Effector memory CD8-positive, alpha-beta T cell (primary cell): ENCODE measurements at regions not wholly inside any gene's neighbourhood (a gene's known extent, or its start where the extent isn't known, plus 50 kb on each side); places are given as distances from the start of the nearest gene placed in this dataset.
"Not testable (repeated sequence)": the region's sequence is repeated elsewhere in the genome, so short reads cannot be mapped to it uniquely, and the experiment has no call there.

ENCODE experiments used
- ATAC-seq: fragments of 150-1000 bp; cut with Tn5 transposase; replicated peaks from 2 replicates; pipeline ENCODE4 v1.10.0; 2021; ENCODE audit warnings: mild to moderate bottlenecking, moderate library complexity
- DNase-seq, 3 experiments: peaks; one replicate each; pipeline ENCODE4 v3.0.0; 2021
- H3K27ac Mint-ChIP-seq, 2 donors: one replicate each; pipeline ENCODE4 v1.8.0; 2022; ENCODE audit warnings: mild to moderate bottlenecking in 2 of 2, mixed read lengths in 2 of 2, moderate library complexity in 2 of 2
- H3K27me3 Mint-ChIP-seq, 2 donors: one replicate each; pipeline ENCODE4 v1.8.0; 2022; ENCODE audit warnings: mixed read lengths in 2 of 2
- H3K36me3 Mint-ChIP-seq: one replicate; pipeline ENCODE4 v1.8.0; 2022; ENCODE audit warnings: mild to moderate bottlenecking, moderate library complexity, mixed read lengths; ENCODE audit not compliant: insufficient read depth
- H3K4me1 Mint-ChIP-seq, 2 donors: one replicate each; pipeline ENCODE4 v1.8.0; 2022; ENCODE audit warnings: low read depth in 2 of 2, mixed read lengths in 2 of 2
- H3K4me3 Mint-ChIP-seq, 2 donors: one replicate each; pipeline ENCODE4 v1.8.0; 2022; ENCODE audit warnings: mild to moderate bottlenecking in 2 of 2, mixed read lengths in 2 of 2, moderate library complexity in 2 of 2
- H3K9me3 Mint-ChIP-seq, 2 donors: one replicate each; pipeline ENCODE4 v1.8.0; 2022; ENCODE audit warnings: mixed read lengths in 2 of 2

GRCh38 chr7:125074141-125074540, 144.5 kb upstream of the POT1 start:
- no peak overlapping the region for H3K4me3 Mint-ChIP-seq
- peaks cover 0 to 16% of the 10 kb centered on the region in 2 donors for H3K9me3 Mint-ChIP-seq
- no peaks in the 10 kb centered on the region for H3K27me3 Mint-ChIP-seq
- no peak overlapping the region for H3K27ac Mint-ChIP-seq
- no peaks in the 10 kb centered on the region for H3K4me1 Mint-ChIP-seq
- no peak for ATAC-seq
- H3K36me3 Mint-ChIP-seq: no peaks in the 10 kb centered on the region
- no peak for DNase-seq

- ATAC-seq: no peak
- DNase-seq: no peak
- no peak overlapping the region for H3K4me3 Mint-ChIP-seq
- H3K27me3 Mint-ChIP-seq: no peaks in the 10 kb centered on the region
- H3K27ac Mint-ChIP-seq: no peak overlapping the region
- H3K36me3 Mint-ChIP-seq: no peaks in the 10 kb centered on the region
- no peaks in the 10 kb centered on the region for H3K4me1 Mint-ChIP-seq
- peaks cover 7% of the 10 kb centered on the region in 2 donors for H3K9me3 Mint-ChIP-seq
These were observed 135.9 kb upstream of the POT1 start for GRCh38 chr7:125065546-125065945.

GRCh38 chr7:125065001-125065400, 135.4 kb upstream of the POT1 start:
- no peak for DNase-seq

GRCh38 chr7:125061776-125062397, 132.3 kb upstream of the POT1 start:
- Mint-ChIP-seq H3K4me3 (no peak overlapping the region), H3K27me3 (no peaks in the 10 kb centered on the region), H3K9me3 (peaks cover 7% of the 10 kb centered on the region in 2 donors), H3K27ac (no peak overlapping the region), H3K4me1 (no peaks in the 10 kb centered on the region), H3K36me3 (no peaks in the 10 kb centered on the region)
- DNase-seq (no peak), ATAC-seq (no peak)

More at GRCh38 chr7:125065001-125065400, 135.4 kb upstream of the POT1 start:
- H3K36me3 Mint-ChIP-seq: no peaks in the 10 kb centered on the region
- no peak for ATAC-seq
- peaks cover 4 to 7% of the 10 kb centered on the region in 2 donors for H3K9me3 Mint-ChIP-seq
- no peak overlapping the region for H3K4me3 Mint-ChIP-seq
- H3K27ac Mint-ChIP-seq: no peak overlapping the region
- no peaks in the 10 kb centered on the region for H3K27me3 Mint-ChIP-seq
- H3K4me1 Mint-ChIP-seq: no peaks in the 10 kb centered on the region

GRCh38 chr7:125061083-125061745, 131.6 kb upstream of the POT1 start:
- not testable (repeated sequence) for H3K4me3 Mint-ChIP-seq, H3K4me1 Mint-ChIP-seq, DNase-seq, H3K9me3 Mint-ChIP-seq, H3K27me3 Mint-ChIP-seq, H3K27ac Mint-ChIP-seq, ATAC-seq, H3K36me3 Mint-ChIP-seq

GRCh38 chr7:125059861-125060456, 130.3 kb upstream of the POT1 start:
- DNase-seq: no peak
- H3K9me3 Mint-ChIP-seq: peaks cover 7 to 10% of the 10 kb centered on the region in 2 donors

GRCh38 chr7:125057963-125058362, 128.3 kb upstream of the POT1 start:
- Mint-ChIP-seq H3K27me3 (no peaks in the 10 kb centered on the region), H3K27ac (no peak overlapping the region), H3K36me3 (no peaks in the 10 kb centered on the region), H3K9me3 (peaks cover 0 to 6% of the 10 kb centered on the region in 2 donors), H3K4me3 (no peak overlapping the region), H3K4me1 (no peaks in the 10 kb centered on the region)
- DNase-seq (no peak), ATAC-seq (no peak)

More at GRCh38 chr7:125059861-125060456, 130.3 kb upstream of the POT1 start:
- Mint-ChIP-seq H3K36me3 (no peaks in the 10 kb centered on the region), H3K4me1 (no peaks in the 10 kb centered on the region), H3K27me3 (no peaks in the 10 kb centered on the region), H3K4me3 (no peak overlapping the region), H3K27ac (no peak overlapping the region)
- ATAC-seq: no peak

GRCh38 chr7:125055376-125055775, 125.8 kb upstream of the POT1 start:
- no peak overlapping the region for H3K4me3 Mint-ChIP-seq
- no peak overlapping the region for H3K27ac Mint-ChIP-seq
- H3K4me1 Mint-ChIP-seq: no peaks in the 10 kb centered on the region
- ATAC-seq (no peak), DNase-seq (no peak)
- H3K27me3 Mint-ChIP-seq: no peaks in the 10 kb centered on the region
- H3K9me3 Mint-ChIP-seq: peaks cover 7 to 9% of the 10 kb centered on the region in 2 donors
- no peaks in the 10 kb centered on the region for H3K36me3 Mint-ChIP-seq

- DNase-seq (no peak), ATAC-seq (no peak)
- Mint-ChIP-seq H3K27ac (no peak overlapping the region), H3K27me3 (no peaks in the 10 kb centered on the region), H3K4me1 (no peaks in the 10 kb centered on the region), H3K9me3 (peaks cover 17 to 24% of the 10 kb centered on the region in 2 donors), H3K4me3 (no peak overlapping the region), H3K36me3 (no peaks in the 10 kb centered on the region)
These were observed 117.1 kb upstream of the POT1 start for GRCh38 chr7:125046767-125047166.

- Mint-ChIP-seq H3K27ac (no peak overlapping the region), H3K9me3 (no peaks in the 10 kb centered on the region), H3K36me3 (no peaks in the 10 kb centered on the region), H3K27me3 (no peaks in the 10 kb centered on the region), H3K4me3 (no peak overlapping the region), H3K4me1 (no peaks in the 10 kb centered on the region)
- DNase-seq (no peak), ATAC-seq (no peak)
These were observed 103.9 kb upstream of the POT1 start for GRCh38 chr7:125033506-125033905.

GRCh38 chr7:125032943-125033342, 103.3 kb upstream of the POT1 start:
- Mint-ChIP-seq H3K27me3 (no peaks in the 10 kb centered on the region), H3K27ac (no peak overlapping the region), H3K4me1 (no peaks in the 10 kb centered on the region), H3K4me3 (no peak overlapping the region), H3K36me3 (no peaks in the 10 kb centered on the region), H3K9me3 (no peaks in the 10 kb centered on the region)
- ATAC-seq (no peak), DNase-seq (no peak)

GRCh38 chr7:125030756-125031387, 101.2 kb upstream of the POT1 start:
- no peaks in the 10 kb centered on the region for H3K9me3 Mint-ChIP-seq
- no peaks in the 10 kb centered on the region for H3K27me3 Mint-ChIP-seq

GRCh38 chr7:125025620-125026019, 96.0 kb upstream of the POT1 start:
- no peak for DNase-seq
- Mint-ChIP-seq H3K4me1 (no peaks in the 10 kb centered on the region), H3K27me3 (no peaks in the 10 kb centered on the region), H3K27ac (no peak overlapping the region), H3K36me3 (no peaks in the 10 kb centered on the region), H3K9me3 (peaks cover 0 to 6% of the 10 kb centered on the region in 2 donors), H3K4me3 (no peak overlapping the region)
- no peak for ATAC-seq

More at GRCh38 chr7:125030756-125031387, 101.2 kb upstream of the POT1 start:
- Mint-ChIP-seq H3K27ac (no peak overlapping the region), H3K4me1 (no peaks in the 10 kb centered on the region), H3K36me3 (no peaks in the 10 kb centered on the region), H3K4me3 (no peak overlapping the region)
- DNase-seq (no peak), ATAC-seq (no peak)
